AG20443 (cell line): ENCODE measurements at regions not wholly inside any gene's neighbourhood (a gene's known extent, or its start where the extent isn't known, plus 50 kb on each side); places are given as distances from the start of the nearest gene placed in this dataset.

ENCODE experiments used
- DNase-seq: peaks from one replicate; pipeline ENCODE4 v3.0.0; 2012; ENCODE audit warnings: low spot score, mixed read lengths

GRCh38 chr6:8583291-8583690 is 147.9 kb upstream of the SLC35B3 start:
- no peak for DNase-seq

GRCh38 chr6:8579372-8579771 is 144.0 kb upstream of the SLC35B3 start:
- DNase-seq = no peak

DNA sequence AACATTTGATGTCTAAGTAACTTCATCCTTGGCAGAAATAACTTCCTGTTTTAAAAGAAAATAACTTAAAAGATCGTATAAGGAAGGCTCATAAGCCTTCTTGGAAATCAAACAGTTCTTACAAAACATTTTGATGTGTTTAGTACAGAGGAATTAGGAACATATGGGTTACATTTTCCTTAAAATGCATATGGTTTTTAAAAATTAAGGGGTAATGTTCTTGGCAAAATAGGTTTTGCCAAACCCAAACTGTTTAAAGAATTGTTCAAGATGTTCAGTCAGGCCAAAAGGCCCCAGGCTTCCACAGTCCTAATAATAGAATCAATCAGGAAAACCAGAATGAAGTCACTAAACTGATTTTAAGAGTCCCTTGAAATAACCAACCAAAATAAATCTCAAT is 142.7 kb upstream of the SLC35B3 start:
- no peak for DNase-seq

DNA sequence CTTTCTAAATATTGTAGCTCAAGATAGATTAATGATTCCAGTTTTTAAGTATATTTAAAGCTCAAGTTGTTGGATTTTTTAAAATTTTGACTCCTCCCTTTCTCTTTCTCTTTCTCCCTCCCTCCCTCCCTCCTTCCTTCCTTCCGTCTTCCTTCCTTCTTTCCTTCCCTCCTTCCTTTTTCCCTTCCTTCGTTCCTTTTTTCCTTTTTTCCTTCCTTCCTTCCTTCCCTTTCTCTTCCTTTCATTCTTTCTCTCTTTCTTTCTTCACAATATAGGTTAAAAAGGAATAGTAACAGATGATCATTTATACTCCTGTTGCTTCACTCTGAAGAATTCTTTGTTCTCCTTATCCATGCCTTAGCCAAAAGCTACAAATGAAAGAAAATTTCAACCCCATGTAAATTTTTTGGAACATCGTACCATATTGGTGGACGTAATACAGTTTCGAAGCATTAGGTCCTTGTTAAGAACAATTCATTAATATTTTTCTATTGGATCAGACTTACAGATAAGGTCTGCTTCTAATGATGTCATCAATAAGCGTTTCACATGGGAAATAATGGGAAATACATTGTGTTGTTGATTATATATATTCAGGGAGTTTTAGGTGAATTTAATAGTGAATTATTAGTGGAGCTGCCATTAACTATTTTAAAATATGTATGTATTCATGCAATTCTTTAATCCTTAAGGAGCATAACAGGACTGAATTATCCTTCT is 139.6 kb upstream of the SLC35B3 start:
- DNase-seq = no peak

DNA sequence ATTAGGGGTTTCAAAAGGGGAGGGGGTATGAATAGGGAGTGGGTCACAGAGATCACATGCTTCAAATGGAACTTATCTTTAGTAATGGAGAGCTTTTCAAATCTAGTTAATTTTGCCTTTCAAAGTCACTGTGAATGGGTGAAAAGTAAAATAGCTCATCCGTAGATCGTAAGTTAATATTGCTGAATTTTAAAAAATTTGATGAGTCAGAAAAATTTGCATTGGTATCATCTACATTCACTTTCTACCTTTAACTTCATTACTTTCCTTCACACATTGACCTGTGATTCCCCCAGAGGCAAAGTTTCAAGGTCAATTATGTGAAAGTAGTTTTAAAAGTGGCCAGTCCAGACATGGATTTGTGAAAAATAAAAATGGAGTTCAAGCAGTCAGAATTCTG is 139.0 kb upstream of the SLC35B3 start:
- no peak for DNase-seq

GRCh38 chr6:8570256-8570920 is 135.0 kb upstream of the SLC35B3 start:
- DNase-seq = no peak

GRCh38 chr6:8562125-8562524 is 126.8 kb upstream of the SLC35B3 start:
- DNase-seq = no peak

DNA sequence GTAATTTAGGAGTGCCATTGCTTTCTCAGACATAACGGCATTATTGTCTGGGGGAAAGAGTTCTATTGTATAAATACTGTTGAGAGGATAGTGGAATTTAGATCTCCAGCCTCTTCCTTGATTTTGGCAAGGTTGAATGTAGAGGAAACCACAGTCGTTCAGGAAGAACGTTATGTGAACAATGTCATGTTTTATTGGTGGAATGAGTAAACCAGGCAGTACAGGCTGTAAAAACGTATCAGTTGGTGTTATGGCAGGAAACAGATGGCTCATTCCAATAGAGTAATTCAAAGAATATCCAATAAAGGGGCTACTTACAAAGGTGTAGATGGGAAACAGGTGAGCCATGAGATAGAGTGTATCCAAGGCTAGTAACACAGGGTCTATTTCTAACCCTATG is 123.6 kb upstream of the SLC35B3 start:
- DNase-seq = no peak

- DNase-seq = no peak
Measured at GRCh38 chr6:8557014-8557748, 121.8 kb upstream of the SLC35B3 start.

DNA sequence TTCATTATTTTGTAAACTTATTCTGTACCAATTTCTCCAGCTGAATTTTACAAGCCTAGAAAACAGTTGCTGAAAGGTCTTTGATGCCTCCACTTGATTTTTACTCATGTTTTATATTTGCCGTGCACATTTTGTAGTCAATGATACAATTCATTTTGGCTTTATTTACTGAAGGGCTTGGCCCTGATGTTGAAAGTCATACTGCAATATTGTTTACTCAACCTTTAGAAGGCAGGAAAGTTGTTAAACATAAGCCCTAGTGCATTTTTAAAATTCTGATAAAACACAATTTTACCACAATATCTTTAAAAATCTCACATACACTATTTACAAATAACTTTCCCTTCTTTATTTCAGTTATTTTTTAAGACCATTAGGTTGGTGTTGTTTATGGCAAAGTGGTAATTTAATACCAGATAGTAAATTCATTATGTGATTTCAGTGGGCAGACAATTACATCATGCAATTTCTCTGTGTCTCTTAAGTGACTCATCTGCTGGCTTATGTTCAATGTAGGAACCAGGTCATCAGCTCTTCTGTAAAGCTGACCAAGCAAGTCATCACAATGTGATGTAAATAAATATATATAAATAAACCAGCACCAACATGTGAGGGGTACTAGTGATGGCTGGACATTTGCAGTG is 121.1 kb upstream of the SLC35B3 start:
- DNase-seq = peak; percentile 18

GRCh38 chr6:8551993-8552392 is 116.6 kb upstream of the SLC35B3 start:
- DNase-seq = no peak

DNA sequence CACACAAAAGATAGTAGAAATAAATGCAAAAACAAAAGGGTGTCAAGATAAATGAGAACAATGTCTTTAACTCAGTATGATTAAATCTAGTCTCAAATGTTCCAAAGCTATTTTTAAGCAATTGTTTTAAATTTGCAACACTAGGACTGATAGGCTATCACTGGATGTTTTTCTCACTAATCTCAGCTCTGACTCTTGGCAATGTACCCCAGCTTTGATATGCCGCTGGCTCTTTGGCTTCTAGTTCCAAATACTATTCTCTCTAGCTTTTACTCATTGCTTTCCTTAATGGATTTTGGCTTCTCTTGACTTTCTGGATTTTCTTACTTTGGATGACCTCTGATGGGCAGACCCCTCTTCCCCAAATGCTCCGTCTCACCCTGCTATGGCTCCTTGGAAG is 116.0 kb upstream of the SLC35B3 start:
- DNase-seq = no peak

DNA sequence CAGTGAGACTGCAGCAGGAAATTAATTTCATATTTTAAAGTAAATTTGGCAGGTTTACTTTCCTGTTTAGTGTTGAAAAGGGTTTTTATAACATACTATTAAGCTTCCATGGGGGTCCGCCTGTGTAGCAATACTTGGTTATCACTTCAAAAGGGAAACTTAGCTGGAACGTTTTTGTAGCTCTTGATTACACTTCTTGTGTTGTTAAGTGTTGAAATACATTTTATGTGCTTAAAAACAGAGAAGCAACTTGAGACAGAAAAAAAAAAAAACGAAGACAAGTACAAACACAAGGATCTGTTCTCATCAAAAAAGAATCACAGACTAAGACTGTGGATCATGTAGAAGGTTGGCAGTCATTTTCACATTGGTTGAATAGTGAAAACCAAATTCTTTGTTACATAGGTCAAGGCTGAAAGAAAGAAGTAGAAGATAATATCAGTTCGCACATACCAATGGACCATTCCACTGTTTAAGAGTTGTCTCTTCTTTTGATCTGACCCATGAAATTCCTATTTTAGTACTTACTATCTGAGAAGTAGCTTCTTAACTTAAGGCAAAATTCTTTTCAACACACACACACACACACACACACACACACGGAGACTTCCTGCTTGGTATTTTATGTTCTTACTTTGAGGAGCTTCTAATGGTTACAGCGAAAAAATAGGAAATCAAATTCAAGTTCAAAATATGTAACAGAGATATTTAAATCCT is 113.9 kb upstream of the SLC35B3 start:
- no peak for DNase-seq

GRCh38 chr6:8546496-8546895 is 111.2 kb upstream of the SLC35B3 start:
- no peak for DNase-seq

DNA sequence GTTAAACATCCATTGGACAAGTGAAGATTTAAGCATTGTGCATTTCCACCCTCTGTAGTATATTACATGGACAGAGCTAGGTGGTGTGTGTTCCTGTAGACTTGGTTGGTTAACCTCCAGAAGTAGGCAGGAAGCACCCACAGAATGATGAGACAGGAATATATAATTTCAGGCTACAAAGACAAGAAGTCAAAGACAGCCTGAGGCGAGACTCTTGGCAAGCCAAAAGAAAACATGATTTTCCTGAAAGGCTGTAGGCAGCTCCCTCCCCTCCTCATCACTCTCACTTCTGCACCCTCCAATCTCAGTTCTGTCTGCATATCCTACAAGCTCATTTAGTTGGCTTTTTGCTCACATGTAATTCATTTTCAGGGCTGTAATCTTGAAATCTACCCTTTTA is 110.0 kb upstream of the SLC35B3 start:
- DNase-seq = no peak

- DNase-seq = no peak
Measured at GRCh38 chr6:8543714-8544113, 108.4 kb upstream of the SLC35B3 start.

DNA sequence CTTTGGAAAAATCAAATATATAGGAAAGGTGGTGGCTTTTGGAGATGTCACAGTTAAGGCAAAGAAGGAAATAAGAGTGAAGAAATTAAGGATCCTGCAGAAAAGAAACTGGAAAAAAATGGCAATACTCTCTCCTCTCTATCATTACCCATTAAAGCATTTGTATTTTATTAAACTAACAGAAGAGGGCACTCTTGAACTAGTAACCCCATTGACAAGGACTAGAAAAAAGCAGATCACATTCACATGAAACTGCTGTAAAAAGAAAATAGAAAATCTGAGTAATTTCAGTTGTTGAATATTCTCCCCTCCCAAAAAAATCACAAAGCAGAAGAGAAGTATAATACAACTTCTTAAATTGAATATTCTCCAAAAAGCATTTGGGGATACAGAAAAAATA is 104.1 kb upstream of the SLC35B3 start:
- no peak for DNase-seq

DNA sequence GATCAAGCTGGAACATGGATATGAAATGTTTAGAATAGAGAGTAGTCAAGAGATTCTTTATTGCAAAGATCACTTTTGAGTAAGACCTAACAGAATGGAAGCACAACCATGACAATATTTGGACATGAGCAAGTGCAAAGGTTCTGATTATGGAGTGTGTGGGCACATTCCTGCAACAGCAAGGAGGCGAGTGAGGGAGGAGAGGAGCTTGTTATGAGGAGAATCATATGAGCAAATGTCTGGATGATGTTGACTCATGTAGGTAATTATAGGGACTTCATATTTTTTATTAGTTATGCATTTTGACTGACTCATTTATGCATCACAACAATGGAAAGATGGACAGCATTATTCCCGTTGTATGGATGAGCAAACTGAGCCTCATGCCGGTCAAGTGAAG is 100.8 kb upstream of the SLC35B3 start:
- DNase-seq = no peak

DNA sequence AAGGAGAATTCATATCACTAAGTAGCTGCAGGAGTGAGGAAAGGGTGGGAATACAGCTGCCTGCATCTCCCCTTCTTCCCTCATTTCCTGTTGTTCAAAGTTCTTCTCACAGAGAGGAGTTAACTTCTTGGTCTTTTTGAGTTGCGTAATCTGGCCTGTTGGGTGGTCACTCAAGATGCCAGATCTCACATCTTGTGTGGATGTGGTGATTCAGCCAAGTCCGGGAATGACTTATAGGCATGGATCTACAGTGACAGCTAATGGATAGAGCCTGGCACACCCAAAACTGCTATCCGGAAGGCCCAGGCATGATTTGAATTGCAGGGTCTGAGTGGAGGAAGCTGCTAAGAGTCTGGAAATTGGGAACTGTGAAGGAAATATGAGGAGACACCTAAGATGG is 100.2 kb upstream of the SLC35B3 start:
- DNase-seq = no peak

DNA sequence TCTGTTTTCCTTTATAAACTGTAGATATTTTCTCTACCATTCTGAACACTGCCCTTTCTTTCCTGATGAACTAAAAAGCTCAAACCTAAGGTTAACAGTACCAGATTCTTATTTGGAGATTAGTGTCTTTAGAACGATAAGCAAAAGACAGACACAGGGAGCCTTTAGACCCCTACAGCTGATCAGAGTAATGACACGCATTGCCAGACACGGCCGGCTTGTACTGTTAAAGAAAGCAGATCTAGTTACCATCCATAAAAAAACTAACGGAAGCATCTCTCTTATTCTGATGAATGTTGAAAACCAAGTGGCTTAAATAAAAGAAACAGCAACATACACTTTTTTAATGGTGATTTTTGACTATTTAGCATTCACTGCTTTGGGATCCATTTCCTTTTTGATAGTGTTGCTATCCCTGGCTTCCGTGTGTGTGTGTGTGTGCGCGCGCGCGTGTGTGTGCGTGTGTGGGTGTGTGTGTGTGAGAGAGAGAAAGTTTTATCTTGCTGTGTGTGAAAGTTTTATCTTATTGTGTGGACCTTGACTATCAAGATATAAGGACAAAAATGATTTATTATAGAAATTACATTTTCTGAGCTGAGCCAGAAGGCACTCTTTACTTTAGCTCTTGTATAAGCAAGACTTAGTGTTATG is 95.6 kb upstream of the SLC35B3 start:
- no peak for DNase-seq

- no peak for DNase-seq
Measured at GRCh38 chr6:8529250-8529649, 93.9 kb upstream of the SLC35B3 start.

DNA sequence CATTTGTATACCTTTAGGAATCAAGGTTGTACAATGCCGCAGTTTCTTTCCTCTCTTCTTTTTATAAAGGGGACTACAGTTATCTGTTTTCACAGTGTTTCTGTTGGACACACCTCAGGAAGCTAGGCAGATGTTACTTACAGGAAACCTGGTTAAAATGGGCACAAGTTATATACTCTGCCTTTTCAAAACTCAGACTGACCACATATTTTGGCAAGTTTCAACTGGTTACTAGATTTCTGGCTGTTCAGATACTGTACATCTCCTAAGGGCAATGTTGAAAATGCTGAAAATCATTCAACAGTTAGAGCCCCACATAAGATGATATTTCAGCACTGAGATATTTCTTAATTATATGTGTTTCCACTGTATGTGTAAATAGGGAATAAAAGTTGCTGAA is 92.5 kb upstream of the SLC35B3 start:
- no peak for DNase-seq
